HCT116 (cell line): ENCODE measurements at regions not wholly inside any gene's neighbourhood (a gene's known extent, or its start where the extent isn't known, plus 50 kb on each side); places are given as distances from the start of the nearest gene placed in this dataset.

Source experiments
- ATAC-seq: fragments of 200-7000 bp; cut with Tn5 transposase; 2 replicates; pipeline ENCODE4 v1.9.1; 2020; ENCODE audit warnings: mild to moderate bottlenecking, moderate library complexity
- BruUV-seq: library from RNA; stranded (reverse); fragments of 400-500 nt; replicated peaks from 2 replicates; lab custom pipeline; 2021; lab: Mats Ljungman, UMichigan
- CTCF ChIA-PET: fragments of 300-600 bp; sonication (Branson Sonifier 250); formaldehyde crosslinking; loops from one replicate; lab custom pipeline; 2021; ENCODE audit warnings: antibody characterized with exemption; lab: Charles Lee
- POLR2A ChIA-PET: fragments of 300-600, 350-600 bp; sonication (Branson Sonifier 250); formaldehyde crosslinking; loops from one replicate; lab custom pipeline; 2021; ENCODE audit warnings: antibody characterized with exemption; lab: Charles Lee
- RAD21 ChIA-PET, 2 experiments: fragments of 300-600 bp; sonication (Branson Sonifier 250); formaldehyde crosslinking; loops; one replicate each; lab custom pipeline; 2023; ENCODE audit warnings: low total read pairs in 2 of 2; ENCODE audit not compliant: uncharacterized antibody in 2 of 2, unreplicated experiment in 2 of 2, low non-redundant PET in 1 of 2; lab: Charles Lee
- DNase-seq: peaks from one replicate; pipeline ENCODE4 v3.0.0-alpha.2; 2010; ENCODE audit warnings: low read depth, low spot score
- H2AFZ ChIP-seq: fragments of 200-600 bp; shearing (Covaris generic), sonication (generic); 2 replicates; pipeline ENCODE4 v1.6.1; 2017; ENCODE audit warnings: low read depth, mixed run types, mixed read lengths, antibody characterized with exemption, low read length; ENCODE audit not compliant: poor library complexity, severe bottlenecking
- H3K27ac ChIP-seq: 2 replicates; pipeline ENCODE4 v1.5.1; 2012; ENCODE audit warnings: low read depth, low read length
- H3K27me3 ChIP-seq: fragments of 200-600 bp; sonication (generic); 2 replicates; pipeline ENCODE4 v1.6.1; 2016; ENCODE audit warnings: mixed run types, low read length, mixed read lengths; ENCODE audit not compliant: insufficient read depth
- H3K36me3 ChIP-seq, 2 experiments: fragments of 200-500 bp in 1 of 2; fragments of 200-600 bp in 1 of 2; sonication (Bioruptor generic) in 1 of 2; sonication (generic) in 1 of 2; 2 replicates each; pipeline versions ENCODE4 v1.5.1 to v1.6.1; 2014 to 2016; ENCODE audit warnings: low read length in 2 of 2, inconsistent platforms in 1 of 2, mixed read lengths in 1 of 2, mixed run types in 1 of 2; ENCODE audit not compliant: insufficient read depth in 2 of 2, control insufficient read depth in 1 of 2
- H3K4me1 ChIP-seq, 2 experiments: fragments of 200-600 bp in 1 of 2; sonication (generic) in 1 of 2; 2 replicates each; pipeline versions ENCODE4 v1.5.1 to v1.6.1; 2012 to 2017; ENCODE audit warnings: low read length in 2 of 2, inconsistent platforms in 1 of 2, mild to moderate bottlenecking in 1 of 2, mixed read lengths in 1 of 2, mixed run types in 1 of 2, moderate library complexity in 1 of 2; ENCODE audit not compliant: insufficient read depth in 2 of 2, control insufficient read depth in 1 of 2
- H3K4me2 ChIP-seq: fragments of 200-600 bp; sonication (generic); 2 replicates; pipeline ENCODE4 v1.6.1; 2017; ENCODE audit warnings: mixed run types, low read length, mixed read lengths
- H3K4me3 ChIP-seq, 2 experiments: fragments of 200-600 bp in 1 of 2; sonication (generic) in 1 of 2; replicated peaks in 1 of 2; 2 replicates each; pipeline ENCODE4 v1.5.1; 2011 to 2016; ENCODE audit warnings: low read length in 2 of 2, control low read depth in 1 of 2, low read depth in 1 of 2, mild to moderate bottlenecking in 1 of 2, mixed read lengths in 1 of 2, mixed run types in 1 of 2
- H3K79me2 ChIP-seq: fragments of 200-600 bp; sonication (generic); 2 replicates; pipeline ENCODE4 v1.6.1; 2017; ENCODE audit warnings: mild to moderate bottlenecking, mixed run types, low read length, moderate library complexity, mixed read lengths; ENCODE audit not compliant: insufficient read depth
- H3K9ac ChIP-seq: fragments of 200-600 bp; sonication (generic); 2 replicates; pipeline ENCODE4 v1.6.1; 2016; ENCODE audit warnings: low read length, mixed read lengths
- H3K9me2 ChIP-seq: fragments of 200-600 bp; sonication (generic), shearing (Covaris generic); 2 replicates; pipeline ENCODE4 v1.6.1; 2017; ENCODE audit warnings: mixed run types, mild to moderate bottlenecking, moderate library complexity; ENCODE audit not compliant: insufficient read depth
- H3K9me3 ChIP-seq, 2 experiments: fragments of 200-500 bp in 1 of 2; fragments of 200-600 bp in 1 of 2; sonication (Bioruptor generic) in 1 of 2; sonication (generic) in 1 of 2; 2 replicates each; pipeline ENCODE4 v1.6.1; 2014 to 2017; ENCODE audit warnings: low read length in 2 of 2, mixed read lengths in 2 of 2, inconsistent platforms in 1 of 2, low read depth in 1 of 2, mild to moderate bottlenecking in 1 of 2, mixed run types in 1 of 2, moderate library complexity in 1 of 2; ENCODE audit not compliant: control insufficient read depth in 1 of 2, insufficient read depth in 1 of 2
- H4K20me1 ChIP-seq: fragments of 200-600 bp; sonication (generic), shearing (Covaris generic); 2 replicates; pipeline ENCODE4 v1.6.1; 2017; ENCODE audit warnings: mixed run types, mild to moderate bottlenecking, moderate library complexity; ENCODE audit not compliant: insufficient read depth
- SP1 ChIP-seq: IDR thresholded peaks from 2 replicates; pipeline ENCODE4 v1.6.1; 2012; ENCODE audit warnings: low read depth
- SRF ChIP-seq: IDR thresholded peaks from 2 replicates; pipeline ENCODE4 v1.6.1; 2012; ENCODE audit warnings: low read depth
- TCF7L2 ChIP-seq: IDR thresholded peaks from 2 replicates; pipeline ENCODE4 v1.7.0; 2011; ENCODE audit warnings: borderline replicate concordance, inconsistent platforms; ENCODE audit not compliant: insufficient read depth, insufficient read length; ENCODE audit errors: extremely low read depth
- intact Hi-C: fragments of 100-400 bp; cut with micrococcal nuclease; formaldehyde crosslinking; loops from 2 replicates; pipeline ENCODE4 v1.10.0; 2022
- TF ChIP-seq, protein P1 (sequence below): IDR thresholded peaks from 2 replicates; pipeline ENCODE4 v1.6.1; 2012
- TF ChIP-seq, protein P2 (sequence below): IDR thresholded peaks from 2 replicates; pipeline ENCODE4 v1.6.1; 2012

DNA sequence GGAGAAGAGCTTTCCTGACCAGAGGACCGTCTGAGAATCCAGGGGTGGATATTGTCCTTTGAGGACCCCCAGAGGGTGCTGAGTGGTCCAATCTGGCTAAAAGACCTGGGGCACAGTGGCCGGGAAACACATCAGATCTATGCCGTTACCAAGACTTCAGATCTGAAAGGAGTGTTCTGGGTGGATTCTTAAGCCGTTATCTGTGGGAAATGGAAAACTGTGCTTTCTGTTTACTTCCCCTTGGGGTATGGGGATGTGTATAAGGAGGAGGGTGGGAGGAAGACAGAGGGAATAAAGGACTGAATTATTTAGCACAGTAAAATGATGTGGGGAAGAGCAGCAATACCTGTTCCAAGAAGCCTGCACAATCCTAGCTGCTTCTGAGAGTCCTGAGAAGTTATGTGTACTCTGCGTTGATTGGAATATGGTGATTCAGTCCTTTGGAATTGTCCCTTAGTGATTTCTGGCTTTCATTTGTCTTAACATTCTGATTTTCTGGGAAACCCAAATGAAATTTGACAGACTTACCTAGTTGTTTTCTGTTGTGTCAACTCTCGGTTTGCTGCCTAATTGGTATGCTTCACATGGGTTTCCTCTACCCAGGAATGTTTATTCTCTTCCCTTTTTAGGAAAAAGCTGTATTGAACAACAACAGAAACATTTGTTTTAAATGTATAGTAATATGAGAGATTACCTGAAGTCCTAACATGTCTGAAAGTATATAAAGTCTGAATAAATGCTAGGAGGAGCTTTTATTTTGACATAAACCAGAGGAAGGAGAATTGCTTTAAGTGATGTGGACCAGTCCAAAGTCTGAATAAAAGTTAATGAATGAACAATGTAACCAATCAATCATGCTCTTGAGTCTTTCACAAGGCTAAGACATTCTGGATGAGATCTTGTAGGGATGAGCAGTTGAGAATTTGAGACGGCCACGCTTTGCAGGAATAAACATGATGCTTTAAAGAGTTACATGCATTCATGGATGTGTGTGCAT lies 427.1 kb upstream of the C2CD4B start:
- H3K36me3 ChIP-seq: no peaks in the 10 kb centered on the region

DNA sequence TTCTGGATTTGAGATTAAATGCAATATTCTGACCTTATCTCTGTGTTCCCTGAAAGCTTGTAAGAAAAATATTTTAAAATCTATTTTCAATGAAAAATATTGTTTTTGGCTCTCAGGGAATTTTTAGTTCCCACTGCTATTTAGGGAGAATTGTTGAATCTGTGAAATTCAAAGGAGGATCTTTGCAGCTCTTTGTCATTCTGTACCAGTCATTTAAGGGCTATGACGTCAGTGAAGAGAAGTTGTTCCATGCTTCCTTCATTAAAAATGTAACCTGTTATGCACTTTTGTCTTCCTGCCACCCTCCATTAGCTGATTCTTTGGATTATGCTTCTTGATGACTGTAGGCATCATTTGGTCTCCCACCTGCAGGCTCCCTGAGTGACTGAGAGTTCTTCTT lies 427.8 kb upstream of the C2CD4B start:
- intact Hi-C loops: no loop called here
- ATAC-seq (no peak), DNase-seq (no peak)
- Histone ChIP-seq H3K9me2 (no peaks in the 10 kb centered on the region), H3K27ac (no peak overlapping the region), H4K20me1 (no peaks in the 10 kb centered on the region), H3K9me3 (no peaks in the 10 kb centered on the region), H3K79me2 (no peaks in the 10 kb centered on the region), H3K27me3 (peaks cover 2% of the 10 kb centered on the region; the same call in 1 of the 2 replicates), H2AFZ (no peak overlapping the region), H3K4me1 (no peaks in the 10 kb centered on the region), H3K4me2 (no peak overlapping the region), H3K36me3 (no peaks in the 10 kb centered on the region), H3K4me3 (no peak overlapping the region), H3K9ac (no peak overlapping the region)
- ChIA-PET RAD21 (no interaction called here), POLR2A (no interaction called here), CTCF (no interaction called here)
- no TSS peak for BruUV-seq
- no peak for TF ChIP-seq TCF7L2
- TF ChIP-seq, all 23 proteins: peak for 0

More for the DNA sequence above, 427.1 kb upstream of the C2CD4B start:
- no peaks in the 10 kb centered on the region for H4K20me1 ChIP-seq
- intact Hi-C loops: no loop called here
- ChIA-PET CTCF (no interaction called here), RAD21 (no interaction called here), POLR2A (no interaction called here)
- DNase-seq: no peak
- no peaks in the 10 kb centered on the region for H3K9me3 ChIP-seq
- no peaks in the 10 kb centered on the region for H3K9me2 ChIP-seq
- no peak overlapping the region for H3K4me2 ChIP-seq
- H3K27me3 ChIP-seq: no peaks in the 10 kb centered on the region
- no peak overlapping the region for H3K9ac ChIP-seq
- H3K4me1 ChIP-seq: no peaks in the 10 kb centered on the region
- TF ChIP-seq, protein P1, sequence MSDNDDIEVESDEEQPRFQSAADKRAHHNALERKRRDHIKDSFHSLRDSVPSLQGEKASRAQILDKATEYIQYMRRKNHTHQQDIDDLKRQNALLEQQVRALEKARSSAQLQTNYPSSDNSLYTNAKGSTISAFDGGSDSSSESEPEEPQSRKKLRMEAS: no peak
- TF ChIP-seq SP1 (no peak), SRF (no peak)
- TF ChIP-seq, protein P2, sequence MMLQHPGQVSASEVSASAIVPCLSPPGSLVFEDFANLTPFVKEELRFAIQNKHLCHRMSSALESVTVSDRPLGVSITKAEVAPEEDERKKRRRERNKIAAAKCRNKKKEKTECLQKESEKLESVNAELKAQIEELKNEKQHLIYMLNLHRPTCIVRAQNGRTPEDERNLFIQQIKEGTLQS: no peak
- no peak overlapping the region for H3K27ac ChIP-seq
- no TSS peak for BruUV-seq
- no peak overlapping the region for H2AFZ ChIP-seq
- ATAC-seq: no peak
- H3K79me2 ChIP-seq: no peaks in the 10 kb centered on the region
- no peak overlapping the region for H3K4me3 ChIP-seq
